RKO (cell line): ENCODE measurements at regions not wholly inside any gene's neighbourhood (a gene's known extent, or its start where the extent isn't known, plus 50 kb on each side); places are given as distances from the start of the nearest gene placed in this dataset.

Experiments used
- DNase-seq: peaks from one replicate; pipeline ENCODE4 v3.0.0-alpha.2; 2016; ENCODE audit warnings: low spot score

DNA sequence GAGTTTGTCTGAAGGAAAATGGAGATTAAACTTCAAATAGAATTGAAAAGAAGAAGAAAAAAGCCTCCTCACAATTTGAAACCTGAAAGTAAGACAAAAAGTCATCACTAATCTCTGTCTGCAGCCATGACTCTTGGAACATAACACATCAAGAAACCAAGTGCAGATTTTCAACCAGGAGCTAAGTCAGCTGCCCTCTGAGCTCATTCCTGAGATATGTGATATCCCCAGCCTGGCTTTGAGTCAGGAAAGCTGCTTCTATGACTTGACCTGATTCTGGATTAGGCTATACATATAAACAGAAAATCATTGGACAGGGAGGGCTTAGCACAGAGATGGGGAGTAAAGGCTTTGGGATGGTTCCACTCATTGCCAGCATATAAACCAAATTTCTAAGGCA is 891.4 kb downstream of the TFAP2A start:
- DNase-seq, result peak; percentile 68

- DNase-seq, result no peak
Measured at GRCh38 chr6:9522101-9522500, 892.8 kb downstream of the TFAP2A start.

- DNase-seq, result no peak
Measured at GRCh38 chr6:9521152-9521530, 893.7 kb downstream of the TFAP2A start.

DNA sequence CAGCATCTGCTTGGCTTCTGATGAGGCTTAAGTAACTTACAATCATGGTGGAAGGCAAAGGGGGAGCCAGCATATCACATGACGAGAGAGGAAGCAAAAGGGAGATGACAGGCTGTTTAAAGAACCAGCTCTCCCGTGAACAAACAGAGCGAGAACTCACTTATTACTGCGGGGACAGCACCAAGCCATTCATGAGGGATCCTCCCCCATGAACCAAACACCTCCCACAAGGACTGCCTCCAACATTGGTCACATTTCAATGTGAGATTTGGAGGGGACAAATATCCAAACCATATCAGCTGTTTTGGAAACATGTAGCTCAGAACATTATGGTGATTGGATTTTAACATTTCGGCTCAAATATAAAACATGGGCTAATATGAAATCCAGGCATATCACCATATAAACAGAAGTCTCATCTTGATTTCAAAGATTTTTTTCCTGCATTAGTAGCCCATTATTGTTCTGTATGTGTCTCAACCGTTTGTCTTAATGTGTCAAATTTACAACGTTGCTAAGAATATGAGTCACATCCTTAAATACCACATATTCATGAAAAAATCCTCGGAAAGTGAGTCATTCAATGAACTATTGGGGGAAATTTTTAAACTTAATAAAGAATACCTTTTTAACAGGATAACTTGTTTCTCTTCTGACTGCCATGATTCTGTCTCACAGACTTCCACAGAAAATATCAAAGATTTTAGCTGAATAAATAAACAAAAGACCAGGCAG is 894.3 kb downstream of the TFAP2A start:
- peak; percentile 87 for DNase-seq

GRCh38 chr6:9518431-9518830 is 896.4 kb downstream of the TFAP2A start:
- DNase-seq, result no peak

DNA sequence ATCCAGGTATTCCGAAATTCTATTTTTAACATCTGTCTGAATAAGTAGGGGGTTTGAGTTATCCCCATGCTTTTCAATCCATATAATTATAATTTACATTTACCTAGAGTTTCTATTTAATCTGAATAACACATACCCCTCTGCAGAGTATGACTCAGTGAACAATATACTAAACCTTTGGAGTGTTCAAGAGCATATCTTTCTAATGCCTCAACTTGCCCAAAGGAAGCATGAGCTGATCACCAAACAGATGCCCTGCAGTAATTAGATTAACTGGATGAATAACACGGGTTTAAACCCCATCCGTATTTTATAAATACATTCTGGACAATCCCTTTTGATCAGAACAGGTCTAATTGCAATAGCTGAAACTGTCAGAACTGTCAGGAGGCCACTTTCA is 897.1 kb downstream of the TFAP2A start:
- DNase-seq, result no peak

DNA sequence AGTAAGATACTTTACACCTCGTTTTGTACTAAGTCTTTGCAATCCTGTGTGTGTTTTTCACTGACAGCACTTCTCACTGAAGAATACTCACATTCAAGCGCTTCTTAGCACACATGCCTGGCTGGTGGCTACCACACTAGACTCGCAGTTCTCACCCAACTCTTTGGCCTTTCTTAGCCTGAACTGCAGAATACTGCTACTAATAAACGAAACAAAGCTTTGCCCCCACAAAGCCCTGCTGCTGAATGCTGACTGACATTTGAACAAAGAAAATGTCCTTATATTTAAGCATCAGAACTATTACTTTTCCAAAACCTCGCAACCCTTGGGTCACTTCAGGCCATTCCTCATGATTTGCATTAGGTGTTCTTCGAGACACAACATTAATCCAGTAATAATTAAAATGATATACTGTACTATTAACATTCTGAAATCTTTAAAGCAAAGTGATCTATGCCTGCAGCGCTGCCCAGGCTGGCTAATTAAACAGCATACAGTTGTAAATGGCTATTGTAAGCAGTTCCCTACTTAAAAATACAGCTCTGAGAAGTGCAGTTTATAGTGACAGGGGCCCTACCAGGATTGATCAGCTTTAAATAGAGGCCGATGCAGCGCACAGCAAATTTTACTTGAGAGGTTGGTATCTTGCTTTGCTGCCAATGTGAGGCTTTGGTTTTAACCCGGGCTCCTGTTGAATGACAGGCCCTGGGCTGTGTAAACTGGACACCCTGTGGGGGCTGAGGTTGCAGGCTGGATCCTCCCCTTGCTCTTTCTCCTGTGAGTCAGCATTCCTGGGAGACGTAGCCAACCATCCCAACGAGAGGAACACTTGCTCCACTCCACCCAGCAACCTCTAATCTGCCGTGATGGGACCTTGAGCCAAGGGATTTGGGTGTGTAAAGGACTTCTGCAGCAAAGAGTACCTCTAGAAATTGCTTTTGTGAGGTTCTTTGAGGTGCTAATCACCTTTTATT is 899.0 kb downstream of the TFAP2A start:
- DNase-seq, result peak; percentile 40

DNA sequence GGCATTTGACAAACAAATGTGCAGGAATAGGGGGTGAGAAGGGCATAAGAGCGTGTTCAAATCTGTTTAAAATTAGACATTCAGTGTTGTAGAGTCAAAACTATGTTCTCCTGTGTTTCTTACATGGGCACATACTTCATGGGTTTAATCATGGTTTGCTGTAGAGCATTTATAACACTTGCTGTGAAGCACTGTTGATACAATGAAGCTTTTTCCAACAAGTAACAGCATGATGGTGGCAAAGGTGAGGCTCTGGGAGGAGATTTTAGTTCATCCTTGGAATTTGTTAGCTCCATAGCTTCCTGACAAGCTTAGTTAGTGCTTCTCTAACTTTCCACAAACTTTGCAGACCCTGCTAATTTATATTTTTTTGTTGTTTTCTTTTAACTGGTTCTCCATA is 900.7 kb downstream of the TFAP2A start:
- no peak for DNase-seq

GRCh38 chr6:9511157-9511556 is 903.7 kb downstream of the TFAP2A start:
- no peak for DNase-seq

- DNase-seq, result no peak
Measured at GRCh38 chr6:9507136-9507895, 907.6 kb downstream of the TFAP2A start.

- DNase-seq, result no peak
Measured at GRCh38 chr6:9504191-9504590, 910.7 kb downstream of the TFAP2A start.

DNA sequence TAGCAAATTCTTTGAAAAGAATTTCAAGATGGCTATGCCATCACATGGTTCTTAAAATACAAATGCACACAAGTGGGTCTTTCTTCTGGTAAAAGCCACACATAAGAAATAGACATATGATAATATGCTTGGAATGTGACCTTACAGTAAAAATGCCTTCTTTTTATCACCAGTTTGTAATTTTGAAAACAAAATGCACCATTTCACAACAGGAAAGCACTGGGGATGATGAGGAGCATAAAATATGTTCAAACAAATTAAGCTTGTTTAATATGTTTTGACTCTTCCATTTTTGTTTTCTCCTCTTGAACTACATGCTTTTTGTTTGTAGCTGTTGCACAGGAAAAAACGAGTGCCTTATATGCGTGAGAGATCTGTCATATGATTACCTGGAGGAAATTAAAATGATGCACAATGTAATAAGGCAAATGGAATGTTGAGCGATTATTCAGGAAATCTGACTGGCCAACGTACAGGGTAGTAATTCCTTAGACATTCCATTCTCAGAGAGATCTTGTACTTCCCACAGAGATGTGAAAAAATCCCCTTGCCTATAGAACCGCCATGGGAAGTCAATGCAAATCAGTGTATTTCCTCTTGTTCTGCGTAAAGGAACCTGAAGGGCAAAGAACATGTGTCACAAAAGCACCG is 911.6 kb downstream of the TFAP2A start:
- DNase-seq, result peak; percentile 36

- no peak for DNase-seq
Measured at GRCh38 chr6:9499709-9500108, 915.2 kb downstream of the TFAP2A start.

- no peak for DNase-seq
Measured at GRCh38 chr6:9496837-9497236, 918.0 kb downstream of the TFAP2A start.

GRCh38 chr6:9494864-9495263 is 920.0 kb downstream of the TFAP2A start:
- DNase-seq, result no peak

GRCh38 chr6:9492790-9493189 is 922.1 kb downstream of the TFAP2A start:
- no peak for DNase-seq

- DNase-seq, result no peak
Measured at GRCh38 chr6:9487128-9487527, 927.7 kb downstream of the TFAP2A start.

DNA sequence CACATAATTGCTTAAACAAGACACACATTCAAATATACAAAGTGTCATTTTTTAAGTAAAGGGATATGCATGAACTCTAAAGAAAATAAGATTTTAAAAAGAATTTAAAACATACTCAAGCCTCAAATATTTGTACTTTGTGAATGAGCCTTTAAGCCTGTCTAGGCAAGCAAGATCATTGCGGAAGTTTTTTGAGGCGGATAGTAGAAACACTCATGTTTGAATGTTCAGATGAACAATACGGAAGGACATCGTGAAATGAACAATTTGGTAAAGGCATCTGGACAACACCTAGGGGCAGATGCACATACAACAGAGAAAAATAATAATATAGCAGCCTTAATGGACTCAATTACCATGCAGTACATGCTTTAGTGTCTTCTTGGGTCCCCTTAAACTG is 928.9 kb downstream of the TFAP2A start:
- no peak for DNase-seq

DNA sequence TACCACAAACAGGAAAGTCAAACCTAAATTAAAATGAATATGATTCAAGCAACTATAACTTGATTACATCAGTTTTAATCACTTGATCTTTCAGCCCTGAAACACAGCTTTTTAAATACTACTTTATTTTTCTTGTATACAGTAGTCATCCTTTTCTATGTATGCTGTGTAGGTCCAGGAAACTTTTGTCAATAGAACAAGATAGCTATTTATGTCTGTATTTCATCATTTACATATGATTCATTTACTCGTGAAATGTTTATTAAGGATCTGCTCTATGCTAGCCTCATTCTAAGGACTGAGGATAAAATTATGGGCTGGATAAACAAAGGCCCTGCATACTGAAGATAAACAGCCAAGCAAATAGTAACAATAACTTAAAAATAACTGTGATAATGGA is 930.2 kb downstream of the TFAP2A start:
- DNase-seq, result no peak

- no peak for DNase-seq
Measured at GRCh38 chr6:9484091-9484490, 930.8 kb downstream of the TFAP2A start.

DNA sequence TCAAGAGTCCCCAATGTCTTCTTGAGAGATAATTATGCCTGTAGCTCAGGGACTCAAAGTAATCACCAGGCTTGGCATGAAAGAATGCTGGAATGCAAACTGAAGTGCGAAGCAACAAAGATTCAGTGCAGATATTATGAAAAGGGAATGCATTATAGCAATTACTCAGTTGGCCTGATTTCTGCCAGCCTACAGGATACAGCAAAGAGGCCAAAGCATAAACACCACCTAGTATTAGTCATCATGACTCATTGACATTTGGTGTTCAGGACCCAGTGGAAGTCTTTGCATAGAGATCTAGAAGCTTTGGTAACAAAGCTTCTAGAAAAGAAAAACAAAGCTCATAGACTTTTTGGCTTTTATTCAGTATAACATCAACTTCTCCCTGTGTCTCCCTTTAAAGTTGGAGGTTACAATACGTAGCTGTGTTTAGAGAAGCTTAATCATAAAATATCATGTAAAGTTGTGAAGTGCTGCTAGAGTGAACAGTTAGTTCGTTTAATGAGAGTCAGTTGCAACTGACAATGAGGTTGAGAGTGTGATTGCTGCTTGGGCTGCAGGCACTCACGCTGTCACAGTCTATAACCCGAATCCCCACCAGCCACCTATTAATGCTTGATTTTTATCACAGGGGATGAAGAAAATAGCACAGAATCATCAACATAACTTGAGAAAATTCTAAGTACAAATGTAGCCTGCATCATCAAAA is 932.7 kb downstream of the TFAP2A start:
- peak; percentile 82 for DNase-seq
